ENCODE measurements at regions not wholly inside any gene's neighbourhood (a gene's known extent, or its start where the extent isn't known, plus 50 kb on each side); places are given as distances from the start of the nearest gene placed in this dataset.

GRCh38 chr10:56934515-56934914 lies 573.5 kb upstream of the ZWINT start (continued):
- no peak for TF ChIP-seq CERS6 (CRISPR knock-in tag; IDR thresholded peaks at IDR 0.05)
- TF ChIP-seq WIZ (CRISPR knock-in tag; IDR thresholded peaks at IDR 0.05) = no peak
- TF ChIP-seq HHEX (CRISPR knock-in tag; IDR thresholded peaks at IDR 0.05) = no peak

- peaks cover 35% of the 10 kb centered on the region for H3K9me3 ChIP-seq (ENCODE audit: low read length)
- H3K36me3 ChIP-seq (replicated peaks in 1 of 2; ENCODE audit: control insufficient read depth in 1 of 2, insufficient read depth in 2 of 2, low read length in 2 of 2) = no peaks in the 10 kb centered on the region
- POLR2A ChIA-PET = no interaction called here
- no peaks in the 10 kb centered on the region for H3K79me2 ChIP-seq (ENCODE audit: insufficient read depth, low read length)
- no peak overlapping the region for H3K9ac ChIP-seq (ENCODE audit: insufficient read depth, low read depth, low read length)
- H3K4me1 ChIP-seq (ENCODE audit: insufficient read depth, low read length) = no peaks in the 10 kb centered on the region
- no peak for DNase-seq (ENCODE audit: low spot score)
- no peak for ATAC-seq
- H3K4me2 ChIP-seq (ENCODE audit: low read depth, low read length) = no peak overlapping the region
- no peaks in the 10 kb centered on the region for H3K27me3 ChIP-seq (ENCODE audit: control insufficient read depth in 1 of 2, insufficient read depth in 2 of 2, low read length in 2 of 2)
- no peak overlapping the region for H3K27ac ChIP-seq (ENCODE audit: extremely low read length, insufficient read depth, low read length)
- in situ Hi-C loops (cut with HindIII; ENCODE audit: extremely low pct_ligation_motif_present, low pct_unique_long_range_greater_than_20kb) (no loop called here), intact Hi-C loops (cut with micrococcal nuclease; ENCODE audit: unreplicated experiment) (no loop called here)
- H3K4me3 ChIP-seq (replicated peaks in 1 of 3; ENCODE audit: insufficient read depth in 1 of 3, low read depth in 2 of 3, low read length in 3 of 3) = no peak overlapping the region
- no peaks in the 10 kb centered on the region for H4K20me1 ChIP-seq (ENCODE audit: insufficient read depth, low read length)
- CTCF ChIA-PET (ENCODE audit: low intra/inter-chr PET ratio, low total read pairs) = no interaction called here
- WGBS (ENCODE audit: low lambda C conversion rate) = 6% methylated on average over 1 of the region's 1 CpG
- no TSS peak for BruUV-seq (replicated peaks)
- H2AFZ ChIP-seq (ENCODE audit: low read length) = no peak overlapping the region
- FAIRE-seq = no peak
- TF ChIP-seq HNRNPK (IDR thresholded peaks at IDR 0.05; ENCODE audit: low read depth, low read length, poor library complexity, severe bottlenecking) (no peak), SNAPC5 (CRISPR knock-in tag; IDR thresholded peaks at IDR 0.05; ENCODE audit: borderline replicate concordance) (no peak), SMAD3 (CRISPR knock-in tag; IDR thresholded peaks at IDR 0.05) (no peak), NONO (IDR thresholded peaks at IDR 0.05) (no peak), NONO (CRISPR knock-in tag; conservative IDR thresholded peaks at IDR 0.05) (no peak), ZNF552 (CRISPR knock-in tag; IDR thresholded peaks at IDR 0.05; ENCODE audit: borderline replicate concordance) (no peak), ZBTB26 (CRISPR knock-in tag; IDR thresholded peaks at IDR 0.05; ENCODE audit: borderline replicate concordance) (no peak), BCL6 (CRISPR knock-in tag; IDR thresholded peaks at IDR 0.05) (no peak), EEA1 (CRISPR knock-in tag; IDR thresholded peaks at IDR 0.05; ENCODE audit: borderline replicate concordance) (no peak), FOSL2 (CRISPR knock-in tag; IDR thresholded peaks at IDR 0.05) (no peak)
Observed at GRCh38 chr10:56928714-56929113, 567.7 kb upstream of the ZWINT start.

Measured in HepG2 (cell line).